ENCODE measurements at regions not wholly inside any gene's neighbourhood (a gene's known extent, or its start where the extent isn't known, plus 50 kb on each side); places are given as distances from the start of the nearest gene placed in this dataset.

- Histone ChIP-seq H3K9me3 (no peaks in the 10 kb centered on the region), H3K27ac (no peak overlapping the region), H3K4me1 (ENCODE audit: control insufficient read depth in 1 of 2, low read depth in 2 of 2) (no peaks in the 10 kb centered on the region), H3K27me3 (replicated peaks; ENCODE audit: insufficient read depth) (no peaks in the 10 kb centered on the region), H3K36me3 (no peaks in the 10 kb centered on the region), H3K4me3 (no peak overlapping the region)
- TF ChIP-seq CTCF (IDR thresholded peaks at IDR 0.05): no peak
- ATAC-seq (ENCODE audit: insufficient number of reproducible peaks, low FRiP score, low read depth): no peak
- no peak for DNase-seq (ENCODE audit: low spot score)
These were observed 123.4 kb downstream of the FSCB start for GRCh38 chr14:44383636-44384035.

GRCh38 chr14:44379292-44379977 is 127.6 kb downstream of the FSCB start:
- Histone ChIP-seq H3K9me3 (no peaks in the 10 kb centered on the region), H3K4me1 (ENCODE audit: control insufficient read depth in 1 of 2, low read depth in 2 of 2) (no peaks in the 10 kb centered on the region), H3K4me3 (no peak overlapping the region), H3K36me3 (no peaks in the 10 kb centered on the region), H3K27ac (no peak overlapping the region), H3K27me3 (replicated peaks; ENCODE audit: insufficient read depth) (no peaks in the 10 kb centered on the region)
- no peak for TF ChIP-seq CTCF (IDR thresholded peaks at IDR 0.05)
- ATAC-seq (ENCODE audit: insufficient number of reproducible peaks, low FRiP score, low read depth) (no peak), DNase-seq (ENCODE audit: low spot score) (no peak)

- no peak overlapping the region for H3K4me3 ChIP-seq
- TF ChIP-seq CTCF (IDR thresholded peaks at IDR 0.05): no peak
- H3K4me1 ChIP-seq (ENCODE audit: control insufficient read depth in 1 of 2, low read depth in 2 of 2): no peaks in the 10 kb centered on the region
- no peaks in the 10 kb centered on the region for H3K9me3 ChIP-seq
- no peaks in the 10 kb centered on the region for H3K27me3 ChIP-seq (replicated peaks; ENCODE audit: insufficient read depth)
- no peaks in the 10 kb centered on the region for H3K36me3 ChIP-seq
- ATAC-seq (ENCODE audit: insufficient number of reproducible peaks, low FRiP score, low read depth): no peak
- no peak overlapping the region for H3K27ac ChIP-seq
- no peak for DNase-seq (ENCODE audit: low spot score)
These were observed 132.2 kb downstream of the FSCB start for GRCh38 chr14:44374906-44375305.

- DNase-seq (ENCODE audit: low spot score) (no peak), ATAC-seq (ENCODE audit: insufficient number of reproducible peaks, low FRiP score, low read depth) (no peak)
- H3K36me3 ChIP-seq: no peaks in the 10 kb centered on the region
- no peaks in the 10 kb centered on the region for H3K9me3 ChIP-seq
- H3K4me1 ChIP-seq (ENCODE audit: control insufficient read depth in 1 of 2, low read depth in 2 of 2): no peaks in the 10 kb centered on the region
- no peak for TF ChIP-seq CTCF (IDR thresholded peaks at IDR 0.05)
- H3K27me3 ChIP-seq (replicated peaks; ENCODE audit: insufficient read depth): no peaks in the 10 kb centered on the region
- no peak overlapping the region for H3K27ac ChIP-seq
- no peak overlapping the region for H3K4me3 ChIP-seq
These were observed 134.1 kb downstream of the FSCB start for GRCh38 chr14:44372807-44373489.

- ATAC-seq (ENCODE audit: insufficient number of reproducible peaks, low FRiP score, low read depth) (no peak), DNase-seq (ENCODE audit: low spot score) (no peak)
- Histone ChIP-seq H3K27ac (no peak overlapping the region), H3K36me3 (no peaks in the 10 kb centered on the region), H3K27me3 (replicated peaks; ENCODE audit: insufficient read depth) (no peaks in the 10 kb centered on the region), H3K4me3 (no peak overlapping the region), H3K9me3 (no peaks in the 10 kb centered on the region), H3K4me1 (ENCODE audit: control insufficient read depth in 1 of 2, low read depth in 2 of 2) (no peaks in the 10 kb centered on the region)
- TF ChIP-seq CTCF (IDR thresholded peaks at IDR 0.05): no peak
These were observed 134.9 kb downstream of the FSCB start for GRCh38 chr14:44372231-44372630.

Measured in thoracic aorta (tissue), 2 donors.